Neuron (in vitro differentiated cells): ENCODE measurements at regions not wholly inside any gene's neighbourhood (a gene's known extent, or its start where the extent isn't known, plus 50 kb on each side); places are given as distances from the start of the nearest gene placed in this dataset.

Source experiments
- H2AFZ ChIP-seq: one replicate; pipeline ENCODE4 v1.6.1; 2013; ENCODE audit warnings: low read depth, mild to moderate bottlenecking, inconsistent platforms, low read length, moderate library complexity
- H3K27me3 ChIP-seq: one replicate; pipeline ENCODE4 v1.6.1; 2013; ENCODE audit warnings: low read length; ENCODE audit not compliant: insufficient read depth
- H3K36me3 ChIP-seq: one replicate; pipeline ENCODE4 v1.6.1; 2013; ENCODE audit warnings: low read length; ENCODE audit not compliant: insufficient read depth
- H3K4me1 ChIP-seq: one replicate; pipeline ENCODE4 v1.6.1; 2013; ENCODE audit warnings: low read length; ENCODE audit not compliant: insufficient read depth
- H3K4me3 ChIP-seq: 2 replicates; pipeline ENCODE4 v1.5.1; 2013; ENCODE audit warnings: mild to moderate bottlenecking, low read length, moderate library complexity
- H3K9me3 ChIP-seq: one replicate; pipeline ENCODE4 v1.6.1; 2013; ENCODE audit warnings: low read length

DNA sequence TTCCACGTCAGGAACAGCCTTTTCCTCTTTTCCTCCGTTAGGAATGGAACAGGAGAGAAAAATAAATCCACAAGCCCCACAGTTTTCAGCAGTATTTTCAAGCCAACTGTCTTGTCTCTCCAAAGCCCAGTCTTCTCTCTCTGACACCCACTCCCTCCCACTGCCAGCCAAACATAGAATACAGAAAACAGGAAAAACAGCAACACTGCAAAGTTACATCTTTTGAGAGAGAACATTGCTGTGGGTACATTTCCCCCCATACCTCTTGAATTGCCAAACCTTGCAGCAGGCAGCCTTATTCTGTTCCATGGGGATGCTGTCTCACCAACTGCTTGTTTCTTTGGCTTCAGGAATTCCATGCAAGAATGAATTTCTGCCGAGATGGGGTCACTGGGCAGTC, 355.7 kb upstream of the UMPS start:
- Histone ChIP-seq H3K4me1 (peaks cover 10% of the 10 kb centered on the region), H3K9me3 (no peaks in the 10 kb centered on the region), H2AFZ (no peak overlapping the region), H3K36me3 (no peaks in the 10 kb centered on the region), H3K27me3 (no peaks in the 10 kb centered on the region), H3K4me3 (no peak overlapping the region)

GRCh38 chr3:124381575-124382333, 348.5 kb upstream of the UMPS start:
- Histone ChIP-seq H3K36me3 (no peaks in the 10 kb centered on the region), H3K4me3 (no peak overlapping the region), H2AFZ (no peak overlapping the region), H3K27me3 (no peaks in the 10 kb centered on the region), H3K9me3 (no peaks in the 10 kb centered on the region), H3K4me1 (no peaks in the 10 kb centered on the region)

DNA sequence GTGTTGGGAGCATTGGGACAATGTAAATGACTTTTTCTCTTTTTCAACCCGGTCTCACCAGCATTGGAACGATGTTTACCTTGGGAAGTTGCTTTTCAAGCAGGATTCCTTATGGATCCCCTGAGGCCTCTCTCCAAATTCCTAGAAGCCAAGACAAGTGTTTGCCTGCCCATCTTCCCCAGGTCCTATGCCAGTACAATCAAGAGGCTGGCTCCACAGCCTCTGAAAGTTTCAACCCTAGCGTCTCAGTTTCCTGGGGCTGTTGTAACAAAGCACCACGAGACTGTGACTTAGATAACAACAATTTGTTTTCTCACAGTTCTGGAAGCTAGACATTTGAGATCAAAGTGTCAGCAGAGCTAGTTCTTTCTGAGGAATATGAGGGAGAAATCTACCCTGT, 347.2 kb upstream of the UMPS start:
- Histone ChIP-seq H2AFZ (no peak overlapping the region), H3K36me3 (peaks cover 2% of the 10 kb centered on the region), H3K4me3 (no peak overlapping the region), H3K9me3 (no peaks in the 10 kb centered on the region), H3K4me1 (no peaks in the 10 kb centered on the region), H3K27me3 (no peaks in the 10 kb centered on the region)

DNA sequence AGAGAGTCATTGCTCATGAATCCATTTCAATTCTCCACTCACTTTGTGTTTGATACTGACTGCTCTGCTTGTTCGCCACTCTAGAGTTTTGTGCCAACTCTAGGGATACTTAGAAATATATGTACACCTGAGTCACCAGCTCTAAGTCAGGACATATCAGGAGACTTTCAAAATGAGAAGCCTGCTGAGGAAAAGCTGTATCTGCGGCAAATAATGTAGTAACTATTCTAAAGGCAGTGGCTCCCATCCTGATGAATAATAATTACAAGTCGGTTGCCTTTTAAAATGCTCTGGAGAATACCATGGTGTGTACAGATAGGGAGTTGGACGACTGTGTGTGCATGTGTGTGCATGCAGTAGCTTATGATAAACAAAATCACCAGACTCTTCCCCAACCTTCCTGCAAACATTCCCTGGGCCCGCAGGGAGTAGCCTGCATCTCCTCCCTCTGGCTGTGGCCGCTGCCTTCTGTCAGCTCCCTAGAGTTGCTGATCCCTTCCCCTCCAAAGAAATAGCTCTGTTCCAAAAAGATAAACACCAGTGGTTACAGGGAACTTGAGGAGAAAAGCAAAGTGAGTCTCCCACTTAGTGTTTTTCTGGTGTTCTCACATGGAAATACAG, 346.3 kb upstream of the UMPS start:
- no peak overlapping the region for H2AFZ ChIP-seq
- no peaks in the 10 kb centered on the region for H3K27me3 ChIP-seq
- peaks cover under 1% of the 10 kb centered on the region for H3K4me1 ChIP-seq
- H3K9me3 ChIP-seq: no peaks in the 10 kb centered on the region
- no peak overlapping the region for H3K4me3 ChIP-seq
- peaks cover 2% of the 10 kb centered on the region for H3K36me3 ChIP-seq

GRCh38 chr3:124384527-124384926, 345.7 kb upstream of the UMPS start:
- no peaks in the 10 kb centered on the region for H3K9me3 ChIP-seq
- peaks cover 6% of the 10 kb centered on the region for H3K4me1 ChIP-seq
- no peaks in the 10 kb centered on the region for H3K27me3 ChIP-seq
- H3K4me3 ChIP-seq: no peak overlapping the region
- H2AFZ ChIP-seq: no peak overlapping the region
- H3K36me3 ChIP-seq: peaks cover 2% of the 10 kb centered on the region

GRCh38 chr3:124385996-124386395, 344.3 kb upstream of the UMPS start:
- H3K9me3 ChIP-seq: no peaks in the 10 kb centered on the region
- peaks cover 2% of the 10 kb centered on the region for H3K36me3 ChIP-seq
- H2AFZ ChIP-seq: no peak overlapping the region
- no peaks in the 10 kb centered on the region for H3K27me3 ChIP-seq
- H3K4me3 ChIP-seq: no peak overlapping the region
- peaks cover 18% of the 10 kb centered on the region for H3K4me1 ChIP-seq

DNA sequence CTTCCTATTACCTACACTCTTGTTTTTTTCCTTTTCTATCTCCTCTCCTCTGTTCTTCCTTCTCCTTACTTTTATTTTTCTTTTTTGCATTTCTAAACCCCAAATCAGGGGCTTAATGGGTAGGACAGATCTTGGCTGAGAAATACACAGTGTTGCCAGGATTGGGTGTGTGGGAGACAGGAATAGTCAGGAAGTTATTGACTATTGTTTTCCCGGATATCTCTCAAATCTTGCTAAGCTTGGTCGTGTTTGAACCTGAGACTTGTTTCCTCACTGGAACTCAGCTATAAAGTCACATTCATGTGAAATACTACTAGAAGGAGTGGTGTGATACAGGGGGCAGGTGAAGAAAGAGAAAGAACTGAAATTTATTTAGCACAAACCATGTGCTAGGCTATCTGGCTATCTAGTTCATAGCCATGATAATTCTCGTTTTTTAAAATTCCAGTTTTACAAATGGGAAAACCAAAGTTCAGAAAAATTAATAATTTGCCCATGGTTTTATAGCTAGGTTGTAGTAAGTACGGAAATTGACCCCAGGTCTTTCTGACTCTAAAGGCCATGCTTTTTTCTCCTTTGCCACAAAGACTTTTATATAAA, 343.2 kb upstream of the UMPS start:
- Histone ChIP-seq H2AFZ (no peak overlapping the region), H3K36me3 (peaks cover 2% of the 10 kb centered on the region)

GRCh38 chr3:124391774-124392173, 338.5 kb upstream of the UMPS start:
- H3K9me3 ChIP-seq: no peaks in the 10 kb centered on the region
- no peak overlapping the region for H2AFZ ChIP-seq
- no peaks in the 10 kb centered on the region for H3K27me3 ChIP-seq
- peaks cover 18% of the 10 kb centered on the region for H3K4me1 ChIP-seq
- H3K36me3 ChIP-seq: peaks cover 8% of the 10 kb centered on the region
- no peak overlapping the region for H3K4me3 ChIP-seq

More for the DNA sequence above, 343.2 kb upstream of the UMPS start:
- Histone ChIP-seq H3K9me3 (no peaks in the 10 kb centered on the region), H3K4me3 (no peak overlapping the region), H3K4me1 (peaks cover 18% of the 10 kb centered on the region), H3K27me3 (no peaks in the 10 kb centered on the region)

DNA sequence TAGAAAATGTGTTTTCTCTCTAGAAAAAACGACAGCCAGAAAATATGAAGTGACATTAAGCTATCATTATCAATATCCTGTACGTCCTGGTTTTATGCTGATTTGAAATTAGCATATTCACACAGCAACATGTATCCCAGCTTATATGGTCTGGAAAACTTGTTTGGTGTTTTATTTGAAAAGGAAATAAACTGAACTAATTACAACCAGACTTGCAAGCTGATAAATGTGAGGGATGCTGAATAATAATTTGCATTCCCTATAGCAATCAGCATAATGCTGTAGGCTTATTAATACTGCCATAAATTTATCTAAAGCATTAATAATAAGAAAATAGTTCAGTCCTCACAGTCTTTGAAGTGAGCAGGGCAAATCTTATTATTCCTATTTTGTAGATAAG, 336.9 kb upstream of the UMPS start:
- Histone ChIP-seq H2AFZ (no peak overlapping the region), H3K4me1 (peaks cover 18% of the 10 kb centered on the region), H3K27me3 (no peaks in the 10 kb centered on the region), H3K9me3 (no peaks in the 10 kb centered on the region), H3K4me3 (no peak overlapping the region), H3K36me3 (peaks cover 6% of the 10 kb centered on the region)

- H3K27me3 ChIP-seq: no peaks in the 10 kb centered on the region
- peaks cover 6% of the 10 kb centered on the region for H3K36me3 ChIP-seq
- no peaks in the 10 kb centered on the region for H3K9me3 ChIP-seq
- no peak overlapping the region for H3K4me3 ChIP-seq
- H3K4me1 ChIP-seq: peaks cover 6% of the 10 kb centered on the region
- no peak overlapping the region for H2AFZ ChIP-seq
Observed at GRCh38 chr3:124395162-124395561, 335.1 kb upstream of the UMPS start.

GRCh38 chr3:124395584-124396338, 334.5 kb upstream of the UMPS start:
- Histone ChIP-seq H2AFZ (no peak overlapping the region), H3K4me1 (peaks cover under 1% of the 10 kb centered on the region), H3K4me3 (no peak overlapping the region), H3K36me3 (peaks cover 6% of the 10 kb centered on the region), H3K27me3 (no peaks in the 10 kb centered on the region), H3K9me3 (no peaks in the 10 kb centered on the region)

GRCh38 chr3:124396339-124396950, 333.8 kb upstream of the UMPS start:
- Histone ChIP-seq H3K36me3 (peaks cover 6% of the 10 kb centered on the region), H3K4me3 (no peak overlapping the region), H2AFZ (no peak overlapping the region), H3K4me1 (peaks cover 1% of the 10 kb centered on the region), H3K9me3 (no peaks in the 10 kb centered on the region), H3K27me3 (no peaks in the 10 kb centered on the region)

GRCh38 chr3:124397088-124397487, 333.2 kb upstream of the UMPS start:
- peaks cover 8% of the 10 kb centered on the region for H3K4me1 ChIP-seq
- H3K36me3 ChIP-seq: peaks cover 6% of the 10 kb centered on the region
- no peaks in the 10 kb centered on the region for H3K9me3 ChIP-seq
- H2AFZ ChIP-seq: no peak overlapping the region
- no peaks in the 10 kb centered on the region for H3K27me3 ChIP-seq
- H3K4me3 ChIP-seq: no peak overlapping the region
